ENCODE measurements at regions not wholly inside any gene's neighbourhood (a gene's known extent, or its start where the extent isn't known, plus 50 kb on each side); places are given as distances from the start of the nearest gene placed in this dataset.

DNA sequence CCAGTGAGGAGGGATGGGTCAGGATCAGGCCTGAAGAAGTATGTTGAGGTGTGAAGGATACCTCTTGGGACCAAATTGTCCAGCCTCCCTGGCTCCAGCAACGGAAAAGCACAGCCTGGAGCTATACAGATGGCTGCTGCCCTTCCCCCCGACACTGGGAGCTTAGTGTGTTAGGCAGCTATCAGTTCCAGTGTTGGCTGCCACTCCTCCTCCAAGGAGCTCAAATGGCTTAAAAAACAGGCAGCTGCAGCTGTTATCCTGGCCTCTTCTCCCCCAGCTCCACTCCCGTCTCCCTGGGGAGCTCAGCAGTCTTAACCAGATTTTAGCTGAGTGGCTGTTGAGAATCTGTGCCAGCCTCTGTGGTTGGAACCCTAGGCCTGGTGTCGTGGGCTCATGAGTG lies 225.0 kb downstream of the JRKL start:
- Histone ChIP-seq H3K27me3 (ENCODE audit: insufficient read depth, low read depth) (no peaks in the 10 kb centered on the region), H3K36me3 (ENCODE audit: low read depth) (no peaks in the 10 kb centered on the region), H3K27ac (no peak overlapping the region), H3K79me2 (ENCODE audit: low read depth) (no peaks in the 10 kb centered on the region), H3K4me1 (replicated peaks; ENCODE audit: insufficient read depth) (no peaks in the 10 kb centered on the region), H3K9me2 (ENCODE audit: insufficient read depth) (no peaks in the 10 kb centered on the region), H2AFZ (no peak overlapping the region), H3K9me3 (ENCODE audit: insufficient read depth, low read depth) (no peaks in the 10 kb centered on the region), H3K4me3 (no peak overlapping the region), H3K4me2 (no peak overlapping the region), H3F3A (ENCODE audit: insufficient read depth, low read depth) (no peaks in the 10 kb centered on the region), H4K20me1 (ENCODE audit: insufficient read depth) (no peaks in the 10 kb centered on the region)
- DNase-seq = no peak
- intact Hi-C loops (cut with micrococcal nuclease; ENCODE audit: unreplicated experiment) = no loop called here
- ChIA-PET POLR2A (ENCODE audit: unreplicated experiment) (no interaction called here), CTCF (no interaction called here)
- BruUV-seq (replicated peaks) = no TSS peak
- TF ChIP-seq, protein P1, sequence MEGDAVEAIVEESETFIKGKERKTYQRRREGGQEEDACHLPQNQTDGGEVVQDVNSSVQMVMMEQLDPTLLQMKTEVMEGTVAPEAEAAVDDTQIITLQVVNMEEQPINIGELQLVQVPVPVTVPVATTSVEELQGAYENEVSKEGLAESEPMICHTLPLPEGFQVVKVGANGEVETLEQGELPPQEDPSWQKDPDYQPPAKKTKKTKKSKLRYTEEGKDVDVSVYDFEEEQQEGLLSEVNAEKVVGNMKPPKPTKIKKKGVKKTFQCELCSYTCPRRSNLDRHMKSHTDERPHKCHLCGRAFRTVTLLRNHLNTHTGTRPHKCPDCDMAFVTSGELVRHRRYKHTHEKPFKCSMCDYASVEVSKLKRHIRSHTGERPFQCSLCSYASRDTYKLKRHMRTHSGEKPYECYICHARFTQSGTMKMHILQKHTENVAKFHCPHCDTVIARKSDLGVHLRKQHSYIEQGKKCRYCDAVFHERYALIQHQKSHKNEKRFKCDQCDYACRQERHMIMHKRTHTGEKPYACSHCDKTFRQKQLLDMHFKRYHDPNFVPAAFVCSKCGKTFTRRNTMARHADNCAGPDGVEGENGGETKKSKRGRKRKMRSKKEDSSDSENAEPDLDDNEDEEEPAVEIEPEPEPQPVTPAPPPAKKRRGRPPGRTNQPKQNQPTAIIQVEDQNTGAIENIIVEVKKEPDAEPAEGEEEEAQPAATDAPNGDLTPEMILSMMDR (conservative IDR thresholded peaks at IDR 0.05) = no peak
- no peak for TF ChIP-seq EZH2 (IDR thresholded peaks at IDR 0.05; ENCODE audit: low read depth)

DNA sequence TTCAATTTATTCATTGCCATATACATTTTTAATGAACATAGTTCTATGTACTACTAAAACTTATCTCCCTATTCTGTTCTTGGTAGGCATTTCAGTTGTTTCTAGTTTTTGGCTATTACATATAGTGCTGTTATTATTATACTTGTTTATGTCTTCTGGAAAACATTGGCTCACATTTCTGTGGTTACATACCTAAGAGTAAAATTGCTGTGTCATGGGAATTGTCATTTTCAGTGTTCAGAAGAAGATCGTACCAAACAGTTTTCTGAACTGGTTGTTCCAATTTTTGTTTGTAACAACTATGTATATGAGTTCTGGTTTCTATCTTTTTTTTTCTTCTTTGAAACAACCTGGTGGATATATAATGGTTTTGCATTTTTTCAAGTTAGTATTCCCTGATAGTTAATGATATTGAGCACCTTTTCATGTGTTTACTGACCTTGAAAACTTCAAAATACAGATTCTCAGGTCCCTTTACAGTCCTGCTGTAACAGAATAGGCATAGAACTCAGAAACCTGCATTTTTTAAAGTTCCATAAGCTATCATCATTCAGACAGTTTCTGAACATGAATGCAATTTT lies 230.7 kb downstream of the JRKL start:
- Histone ChIP-seq H4K20me1 (ENCODE audit: insufficient read depth) (no peaks in the 10 kb centered on the region), H3K27me3 (ENCODE audit: insufficient read depth, low read depth) (no peaks in the 10 kb centered on the region), H2AFZ (no peak overlapping the region), H3F3A (ENCODE audit: insufficient read depth, low read depth) (no peaks in the 10 kb centered on the region), H3K27ac (no peak overlapping the region), H3K4me2 (no peak overlapping the region), H3K4me1 (replicated peaks; ENCODE audit: insufficient read depth) (0 out of 2 replicates have a peak, but pooled peaks cover 4% of the 10 kb centered on the region), H3K9me2 (ENCODE audit: insufficient read depth) (no peaks in the 10 kb centered on the region; the same call in none of the 2 replicates), H3K4me3 (no peak overlapping the region), H3K36me3 (ENCODE audit: low read depth) (no peaks in the 10 kb centered on the region), H3K79me2 (ENCODE audit: low read depth) (no peaks in the 10 kb centered on the region), H3K9me3 (ENCODE audit: insufficient read depth, low read depth) (no peaks in the 10 kb centered on the region)
- POLR2A ChIA-PET (ENCODE audit: unreplicated experiment) = no interaction called here
- no TSS peak for BruUV-seq (replicated peaks)
- peak in 1 of 2 experiments; percentile 32 for DNase-seq
- CTCF ChIA-PET = no interaction called here
- intact Hi-C loops (cut with micrococcal nuclease; ENCODE audit: unreplicated experiment) = no loop called here
- no peak for TF ChIP-seq EZH2 (IDR thresholded peaks at IDR 0.05; ENCODE audit: low read depth)
- TF ChIP-seq, protein P1 (conservative IDR thresholded peaks at IDR 0.05) = no peak

DNA sequence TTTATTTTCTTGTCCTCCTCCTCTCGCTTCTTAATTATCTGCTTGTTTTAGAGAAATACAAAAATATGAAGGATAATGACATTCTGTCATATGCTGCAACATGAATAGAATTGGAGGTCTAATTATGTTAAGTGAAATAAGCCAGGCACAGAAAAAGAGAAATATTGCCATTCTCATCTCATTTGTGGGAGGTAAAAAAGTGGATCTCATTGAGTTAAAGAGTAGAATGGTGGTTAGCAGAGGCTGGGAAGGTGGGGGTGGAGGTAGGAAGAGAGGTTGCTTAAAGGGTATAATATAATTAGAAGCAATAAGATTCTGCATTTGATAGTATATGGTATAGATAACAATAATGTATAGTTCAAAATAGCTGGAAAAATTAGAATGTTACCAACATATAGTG lies 231.3 kb downstream of the JRKL start:
- TF ChIP-seq EZH2 (IDR thresholded peaks at IDR 0.05; ENCODE audit: low read depth) = no peak
- TF ChIP-seq, protein P1 (conservative IDR thresholded peaks at IDR 0.05) = no peak
- Histone ChIP-seq H3K27me3 (ENCODE audit: insufficient read depth, low read depth) (no peaks in the 10 kb centered on the region), H3K79me2 (ENCODE audit: low read depth) (no peaks in the 10 kb centered on the region), H3K4me2 (no peak overlapping the region), H3K36me3 (ENCODE audit: low read depth) (no peaks in the 10 kb centered on the region), H3K4me1 (replicated peaks; ENCODE audit: insufficient read depth) (0 out of 2 replicates have a peak, but pooled peaks cover 4% of the 10 kb centered on the region), H3K27ac (no peak overlapping the region), H2AFZ (no peak overlapping the region), H3K9me3 (ENCODE audit: insufficient read depth, low read depth) (no peaks in the 10 kb centered on the region), H3K4me3 (no peak overlapping the region), H4K20me1 (ENCODE audit: insufficient read depth) (no peaks in the 10 kb centered on the region), H3K9me2 (ENCODE audit: insufficient read depth) (no peaks in the 10 kb centered on the region; the same call in none of the 2 replicates), H3F3A (ENCODE audit: insufficient read depth, low read depth) (no peaks in the 10 kb centered on the region)
- POLR2A ChIA-PET (ENCODE audit: unreplicated experiment) = no interaction called here
- CTCF ChIA-PET = no interaction called here
- intact Hi-C loops (cut with micrococcal nuclease; ENCODE audit: unreplicated experiment) = no loop called here
- peak in 1 of 2 experiments; percentile 9 for DNase-seq
- BruUV-seq (replicated peaks) = no TSS peak

All from PC-9 (cell line).